Neuronal stem cell (in vitro differentiated cells): ENCODE measurements at regions not wholly inside any gene's neighbourhood (a gene's known extent, or its start where the extent isn't known, plus 50 kb on each side); places are given as distances from the start of the nearest gene placed in this dataset.
A peak's percentile ranks its signal among the peaks of the same experiment; 100 is the strongest.

Experiments
- DNase-seq: peaks from one replicate; pipeline ENCODE4 v3.0.0-alpha.2; 2013; ENCODE audit warnings: low spot score
- H2AFZ ChIP-seq: one replicate; pipeline ENCODE4 v1.6.1; 2013; ENCODE audit warnings: mild to moderate bottlenecking, low read length, inconsistent platforms
- H2AK5ac ChIP-seq: 2 replicates; pipeline ENCODE4 v1.6.1; 2013; ENCODE audit warnings: low read depth, mild to moderate bottlenecking, inconsistent platforms, low read length, moderate library complexity, mixed read lengths
- H2BK120ac ChIP-seq: 2 replicates; pipeline ENCODE4 v1.6.1; 2013; ENCODE audit warnings: low read depth, mild to moderate bottlenecking, inconsistent platforms, low read length, moderate library complexity, mixed read lengths
- H2BK12ac ChIP-seq: one replicate; pipeline ENCODE4 v1.6.1; 2013; ENCODE audit warnings: low read length, inconsistent platforms
- H2BK15ac ChIP-seq: 2 replicates; pipeline ENCODE4 v1.6.1; 2013; ENCODE audit warnings: mild to moderate bottlenecking, low read length, inconsistent platforms, mixed read lengths
- H2BK5ac ChIP-seq: one replicate; pipeline ENCODE4 v1.6.1; 2013; ENCODE audit warnings: inconsistent platforms, mild to moderate bottlenecking, low read length, moderate library complexity
- H3K14ac ChIP-seq: one replicate; pipeline ENCODE4 v1.6.1; 2013; ENCODE audit warnings: low read length, inconsistent platforms
- H3K18ac ChIP-seq: 2 replicates; pipeline ENCODE4 v1.6.1; 2013; ENCODE audit warnings: low read length, inconsistent platforms
- H3K23ac ChIP-seq: 2 replicates; pipeline ENCODE4 v1.6.1; 2013; ENCODE audit warnings: low read depth, mild to moderate bottlenecking, mixed read lengths, low read length, inconsistent platforms; ENCODE audit not compliant: poor library complexity
- H3K27ac ChIP-seq: replicated peaks from 3 replicates; pipeline ENCODE4 v1.5.1; 2013; ENCODE audit warnings: low read length, inconsistent platforms
- H3K27me3 ChIP-seq, 3 experiments: 2 replicates each; pipeline ENCODE4 v1.6.1; 2013; ENCODE audit warnings: low read length in 3 of 3, mild to moderate bottlenecking in 2 of 3, inconsistent platforms in 1 of 3, low read depth in 1 of 3, mixed read lengths in 1 of 3, moderate library complexity in 1 of 3; ENCODE audit not compliant: control insufficient read depth in 3 of 3, insufficient read depth in 3 of 3
- H3K36me3 ChIP-seq, 2 donors: replicated peaks in 1 of 2; 2 replicates each; pipeline ENCODE4 v1.6.1; 2013; ENCODE audit warnings: low read length in 2 of 2; ENCODE audit not compliant: control insufficient read depth in 2 of 2, insufficient read depth in 2 of 2
- H3K4ac ChIP-seq: 2 replicates; pipeline ENCODE4 v1.6.1; 2013; ENCODE audit warnings: inconsistent platforms, mild to moderate bottlenecking, low read length, moderate library complexity
- H3K4me1 ChIP-seq, 2 donors: 1 replicate in 1 of 2; 2 replicates in 1 of 2; pipeline ENCODE4 v1.6.1; 2013; ENCODE audit warnings: low read length in 2 of 2, low read depth in 1 of 2; ENCODE audit not compliant: control insufficient read depth in 2 of 2, insufficient read depth in 1 of 2
- H3K4me2 ChIP-seq: one replicate; pipeline ENCODE4 v1.6.1; 2013; ENCODE audit warnings: mild to moderate bottlenecking, low read length, inconsistent platforms; ENCODE audit not compliant: insufficient read depth, poor library complexity, severe bottlenecking
- H3K4me3 ChIP-seq, 2 donors: 2 replicates each; pipeline ENCODE4 v1.5.1; 2013; ENCODE audit warnings: low read length in 2 of 2, mild to moderate bottlenecking in 2 of 2, inconsistent platforms in 1 of 2, moderate library complexity in 1 of 2
- H3K79me1 ChIP-seq: one replicate; pipeline ENCODE4 v1.6.1; 2013; ENCODE audit warnings: low read depth, mild to moderate bottlenecking, inconsistent platforms, low read length, moderate library complexity
- H3K9ac ChIP-seq: one replicate; pipeline ENCODE4 v1.6.1; 2013; ENCODE audit warnings: mild to moderate bottlenecking, low read depth, low read length, inconsistent platforms; ENCODE audit not compliant: poor library complexity
- H3K9me3 ChIP-seq, 2 donors: replicated peaks in 1 of 2; 2 replicates each; pipeline versions ENCODE3 to v1.6.1; 2013; ENCODE audit warnings: low read length in 2 of 2, mild to moderate bottlenecking in 2 of 2, inconsistent platforms in 1 of 2, low read depth in 1 of 2, mixed read lengths in 1 of 2, moderate library complexity in 1 of 2; ENCODE audit not compliant: control insufficient read depth in 2 of 2, insufficient read depth in 1 of 2
- H4K8ac ChIP-seq: one replicate; pipeline ENCODE4 v1.6.1; 2013; ENCODE audit warnings: low read depth, mild to moderate bottlenecking, inconsistent platforms, low read length, moderate library complexity
- H4K91ac ChIP-seq: one replicate; pipeline ENCODE4 v1.6.1; 2013; ENCODE audit warnings: low read length, low read depth, mild to moderate bottlenecking, inconsistent platforms; ENCODE audit not compliant: poor library complexity
- WGBS, 2 donors: extraction: QIAGEN DNeasy Blood & Tissue Kit; methylation state at CpG; one replicate each; pipeline ENCODE4 v1.1.7; 2013; ENCODE audit warnings: missing lambda C conversion rate in 2 of 2, mixed read lengths in 1 of 2; ENCODE audit not compliant: insufficient read length in 2 of 2, insufficient replicate concordance in 1 of 2; ENCODE audit errors: extremely low coverage in 2 of 2; 5-methylcytosine and 5-hydroxymethylcytosine counted together

DNA sequence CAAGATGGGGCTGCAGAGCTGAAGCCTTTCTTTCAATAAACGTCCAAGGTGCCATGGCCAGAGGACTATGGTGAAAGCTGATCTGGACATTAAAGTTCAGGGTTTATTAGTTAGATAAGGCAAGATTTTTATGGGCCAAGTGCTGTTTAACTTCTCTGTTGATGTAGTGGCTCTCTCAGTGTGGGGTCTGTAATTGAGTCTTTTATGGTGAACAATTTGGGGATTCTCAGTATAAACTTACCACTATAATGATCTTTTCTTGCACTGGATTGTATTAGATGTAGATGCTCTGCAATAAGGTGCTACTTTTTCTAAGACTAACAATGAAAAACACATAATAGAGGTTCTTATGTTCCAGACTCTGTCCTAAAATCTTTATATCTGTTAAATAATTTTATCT, 190.1 kb upstream of the KLF12 start:
- H3K9ac ChIP-seq, result no peak overlapping the region
- no peaks in the 10 kb centered on the region for H3K27me3 ChIP-seq
- no peak overlapping the region for H2BK120ac ChIP-seq
- H4K91ac ChIP-seq, result no peak overlapping the region
- no peak overlapping the region for H4K8ac ChIP-seq
- H3K9me3 ChIP-seq, result peaks cover 0 to 7% of the 10 kb centered on the region in 2 donors
- no peaks in the 10 kb centered on the region for H3K4me1 ChIP-seq
- H3K4ac ChIP-seq, result no peak overlapping the region
- H3K4me3 ChIP-seq, result no peak overlapping the region
- DNase-seq, result no peak
- H2BK15ac ChIP-seq, result no peak overlapping the region
- H3K14ac ChIP-seq, result no peak overlapping the region
- no peak overlapping the region for H2AFZ ChIP-seq
- H3K36me3 ChIP-seq, result no peaks in the 10 kb centered on the region
- no peak overlapping the region for H2BK5ac ChIP-seq
- H3K79me1 ChIP-seq, result no peaks in the 10 kb centered on the region
- H3K23ac ChIP-seq, result no peak overlapping the region
- no CpG with 5 or more reads among the region's 1 CpG for WGBS, 2 donors
- no peak overlapping the region for H3K18ac ChIP-seq
- no peak overlapping the region for H2AK5ac ChIP-seq
- H3K4me2 ChIP-seq, result no peak overlapping the region
- no peak overlapping the region for H3K27ac ChIP-seq
- no peak overlapping the region for H2BK12ac ChIP-seq

DNA sequence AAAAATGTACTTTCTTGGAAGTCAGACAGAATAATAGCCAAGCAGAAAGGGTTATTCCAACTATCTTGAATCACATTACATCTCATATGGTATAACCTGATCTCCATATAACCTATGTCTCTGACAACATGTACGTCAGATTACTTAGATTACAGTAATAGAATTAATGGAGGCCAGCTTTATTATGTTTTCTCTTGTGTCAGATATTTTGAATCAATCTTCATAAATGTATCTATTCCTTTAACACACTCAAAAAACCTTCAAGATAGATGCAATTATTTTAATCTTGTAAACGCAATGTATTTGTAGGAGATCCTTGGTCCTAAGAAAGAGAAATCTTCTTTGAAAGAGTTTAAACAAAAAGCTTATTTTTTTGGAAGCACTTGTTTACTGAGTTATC, 188.4 kb upstream of the KLF12 start:
- Histone ChIP-seq H2BK12ac (no peak overlapping the region), H3K27ac (no peak overlapping the region), H3K79me1 (no peaks in the 10 kb centered on the region), H4K8ac (no peak overlapping the region), H4K91ac (no peak overlapping the region), H3K4me2 (no peak overlapping the region), H3K14ac (no peak overlapping the region), H3K4ac (no peak overlapping the region), H3K9me3 (peaks cover 0 to 7% of the 10 kb centered on the region in 2 donors), H2BK15ac (no peak overlapping the region), H3K18ac (no peak overlapping the region), H3K4me3 (no peak overlapping the region), H3K23ac (no peak overlapping the region), H2BK120ac (no peak overlapping the region), H3K4me1 (no peaks in the 10 kb centered on the region), H2AFZ (no peak overlapping the region), H3K36me3 (no peaks in the 10 kb centered on the region), H2AK5ac (no peak overlapping the region), H3K9ac (no peak overlapping the region), H2BK5ac (no peak overlapping the region), H3K27me3 (no peaks in the 10 kb centered on the region)
- DNase-seq, result no peak
- WGBS, 2 donors, result no CpG with 5 or more reads among the region's 2 CpGs

DNA sequence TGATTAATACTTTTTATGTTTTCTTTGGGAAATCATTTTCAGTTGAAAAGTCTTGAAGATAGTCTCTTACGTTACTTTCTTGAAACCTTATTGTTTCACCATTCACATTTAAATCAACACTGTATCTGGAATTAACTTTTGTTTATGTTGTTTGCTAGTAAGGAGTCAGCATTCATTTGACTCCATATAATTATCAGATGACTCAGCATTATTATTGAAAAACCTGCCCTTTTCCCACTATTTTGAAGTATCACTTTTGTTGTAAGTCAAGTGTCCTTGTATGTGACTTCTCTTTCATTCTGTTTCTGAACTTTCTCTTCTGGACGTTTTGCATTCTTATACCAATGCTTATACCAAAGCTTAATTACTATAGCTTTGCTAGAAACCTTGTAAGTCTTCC, 186.1 kb upstream of the KLF12 start:
- H2BK15ac ChIP-seq, result no peak overlapping the region
- WGBS, 2 donors, result no CpG with 5 or more reads among the region's 2 CpGs
- H3K4me3 ChIP-seq, result no peak overlapping the region
- H2AFZ ChIP-seq, result no peak overlapping the region
- H3K4ac ChIP-seq, result no peak overlapping the region
- H2BK12ac ChIP-seq, result no peak overlapping the region
- no peaks in the 10 kb centered on the region for H3K36me3 ChIP-seq
- H3K27ac ChIP-seq, result no peak overlapping the region
- H2BK120ac ChIP-seq, result no peak overlapping the region
- no peak overlapping the region for H3K18ac ChIP-seq
- no peak overlapping the region for H3K4me2 ChIP-seq
- peaks cover 0 to 7% of the 10 kb centered on the region in 2 donors for H3K9me3 ChIP-seq
- no peak overlapping the region for H4K91ac ChIP-seq
- no peaks in the 10 kb centered on the region for H3K79me1 ChIP-seq
- H4K8ac ChIP-seq, result no peak overlapping the region
- no peaks in the 10 kb centered on the region for H3K27me3 ChIP-seq
- no peak overlapping the region for H3K23ac ChIP-seq
- H3K4me1 ChIP-seq, result no peaks in the 10 kb centered on the region
- no peak overlapping the region for H2BK5ac ChIP-seq
- H3K9ac ChIP-seq, result no peak overlapping the region
- H2AK5ac ChIP-seq, result no peak overlapping the region
- no peak for DNase-seq
- H3K14ac ChIP-seq, result no peak overlapping the region

DNA sequence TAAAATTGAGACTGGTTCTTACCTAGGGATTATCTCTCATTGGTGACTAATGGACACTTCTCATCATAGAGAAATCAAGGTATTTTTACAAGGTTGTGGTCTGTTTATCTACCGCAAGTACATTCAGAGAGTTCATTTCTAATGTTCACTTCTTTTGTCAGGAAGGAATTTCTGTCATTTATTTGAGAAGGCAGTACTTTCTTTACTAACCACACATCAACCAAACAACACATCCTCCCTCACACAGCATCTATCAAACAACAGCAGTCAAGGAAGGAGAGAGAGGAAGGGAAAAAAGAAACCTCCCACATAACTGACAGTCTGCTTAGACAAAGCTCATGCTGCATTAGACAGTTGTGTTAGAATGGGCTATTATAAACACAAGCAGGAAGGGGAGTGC, 182.3 kb upstream of the KLF12 start:
- Histone ChIP-seq H3K4me1 (no peaks in the 10 kb centered on the region), H3K4me2 (no peak overlapping the region), H2AFZ (peak overlapping the region; percentile 69), H4K91ac (no peak overlapping the region), H3K27ac (no peak overlapping the region), H2BK12ac (no peak overlapping the region), H3K79me1 (no peaks in the 10 kb centered on the region), H3K18ac (no peak overlapping the region), H2BK15ac (no peak overlapping the region), H2BK5ac (no peak overlapping the region), H2BK120ac (no peak overlapping the region), H4K8ac (no peak overlapping the region), H3K23ac (no peak overlapping the region), H3K4ac (no peak overlapping the region), H3K4me3 (no peak overlapping the region), H3K14ac (no peak overlapping the region), H3K9me3 (no peaks in the 10 kb centered on the region), H2AK5ac (no peak overlapping the region), H3K36me3 (no peaks in the 10 kb centered on the region), H3K9ac (no peak overlapping the region), H3K27me3 (no peaks in the 10 kb centered on the region)
- no peak for DNase-seq
- WGBS, 2 donors, result no CpG with 5 or more reads among the region's 1 CpG
